NB4 (cell line): ENCODE measurements at regions not wholly inside any gene's neighbourhood (a gene's known extent, or its start where the extent isn't known, plus 50 kb on each side); places are given as distances from the start of the nearest gene placed in this dataset.

Experiments
- CTCF ChIP-seq: IDR thresholded peaks from one replicate; pipeline ENCODE4 v1.5.1; 2012; ENCODE audit warnings: low read depth, low read length
- MAX ChIP-seq: IDR thresholded peaks from 2 replicates; pipeline ENCODE4 v1.6.1; 2011; ENCODE audit warnings: low read depth, low read length

- TF ChIP-seq CTCF (no peak), MAX (no peak)
Observed at GRCh38 chr11:49424136-49424535, 215.7 kb upstream of the FOLH1 start.
